Esophagus mucosa (tissue), 1 donor: ENCODE measurements at regions not wholly inside any gene's neighbourhood (a gene's known extent, or its start where the extent isn't known, plus 50 kb on each side); places are given as distances from the start of the nearest gene placed in this dataset.
A peak's percentile ranks its signal among the peaks of the same experiment; 100 is the strongest.

Source experiments
- ATAC-seq: fragments of 200-7000 bp; cut with Tn5 transposase; one replicate; pipeline ENCODE4 v1.9.1; 2020
- donor health status: DM: yes; HTN: yes; CAD: no.

DNA sequence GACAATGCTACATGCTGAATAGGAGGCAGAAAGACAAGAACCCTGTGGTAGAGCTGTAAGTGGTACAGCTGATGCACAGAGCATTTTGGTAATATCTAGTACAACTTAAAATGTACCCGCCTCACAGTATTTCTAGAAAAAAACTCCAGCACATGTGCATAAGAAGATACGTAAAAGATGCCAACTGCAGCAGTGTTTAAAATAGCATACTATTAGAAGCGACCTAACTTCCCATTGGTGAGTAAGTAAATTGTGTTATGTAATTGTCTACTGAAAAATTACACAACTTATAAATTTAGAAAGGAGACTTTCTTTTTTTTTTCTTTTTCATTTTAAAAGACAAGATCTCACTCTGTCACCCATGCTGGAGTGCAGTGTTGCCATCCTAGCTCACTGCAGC lies 114.3 kb upstream of the CAND1 start:
- no peak for ATAC-seq

DNA sequence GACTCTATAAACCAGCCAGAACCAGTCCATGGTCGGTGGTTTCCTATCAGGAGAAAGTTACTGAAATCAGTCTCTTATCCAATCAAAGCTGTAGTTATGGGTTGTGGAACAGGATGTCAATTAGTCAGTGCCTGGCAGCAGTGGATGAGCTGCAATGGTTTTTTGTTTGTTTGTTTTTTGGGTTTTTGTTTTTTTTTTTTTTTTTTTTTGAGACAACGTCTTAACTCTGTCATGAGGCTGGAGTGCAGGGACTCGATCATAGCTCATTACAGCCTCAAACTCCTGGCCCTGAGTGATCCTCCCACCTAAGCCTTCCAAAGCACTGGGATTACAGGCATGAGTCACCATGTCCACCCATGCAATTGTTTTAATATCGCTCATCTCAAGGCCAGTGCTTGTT lies 113.3 kb upstream of the CAND1 start:
- ATAC-seq: peak; percentile 87

DNA sequence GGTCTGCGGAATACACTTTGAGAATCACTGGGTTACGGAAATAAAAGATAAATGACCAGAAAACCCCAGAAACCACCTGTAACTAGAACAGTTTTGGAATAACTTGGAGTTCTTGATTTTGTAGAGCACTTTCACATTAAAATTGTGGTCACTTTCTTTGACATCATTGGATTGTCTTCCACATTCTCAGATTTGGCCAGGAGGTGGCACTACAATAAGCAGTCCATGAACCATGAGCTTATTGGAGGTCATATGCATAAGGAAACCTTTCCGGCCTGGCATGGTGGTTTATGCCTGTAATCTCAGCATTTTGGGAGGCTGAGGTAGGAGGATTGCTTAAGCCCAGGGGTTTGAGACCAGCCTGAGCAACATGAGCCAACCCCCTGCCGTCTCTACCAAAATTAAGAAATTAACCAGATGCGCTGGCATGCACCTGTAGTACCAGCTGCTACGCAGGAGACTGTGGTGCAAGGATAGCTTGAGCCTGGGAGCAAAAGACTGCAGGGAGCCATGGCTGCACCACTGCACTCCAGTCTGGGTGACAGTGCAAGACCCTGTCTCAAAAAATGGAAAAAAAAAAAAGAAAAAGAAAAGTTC lies 107.7 kb upstream of the CAND1 start:
- peak; percentile 47 for ATAC-seq

DNA sequence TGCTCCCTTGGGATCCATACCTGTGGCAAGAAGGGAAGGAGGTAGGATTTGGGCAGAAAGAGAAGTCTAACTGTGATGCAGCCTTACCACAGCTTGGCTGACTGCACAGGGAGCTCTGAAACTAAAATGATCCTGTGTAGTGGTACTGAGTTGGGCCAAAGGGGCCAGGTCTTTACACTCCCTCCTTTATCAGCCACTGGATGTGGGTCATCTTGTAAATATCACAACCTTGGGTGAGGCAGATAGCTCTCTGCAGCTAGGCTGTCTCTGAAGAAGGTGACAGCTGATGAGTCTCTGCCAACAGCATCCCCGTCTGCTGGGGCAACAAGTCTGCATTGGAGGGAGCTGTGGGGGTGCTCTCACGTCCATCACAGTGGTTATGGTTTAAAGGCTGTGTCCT lies 95.9 kb upstream of the CAND1 start:
- no peak for ATAC-seq

DNA sequence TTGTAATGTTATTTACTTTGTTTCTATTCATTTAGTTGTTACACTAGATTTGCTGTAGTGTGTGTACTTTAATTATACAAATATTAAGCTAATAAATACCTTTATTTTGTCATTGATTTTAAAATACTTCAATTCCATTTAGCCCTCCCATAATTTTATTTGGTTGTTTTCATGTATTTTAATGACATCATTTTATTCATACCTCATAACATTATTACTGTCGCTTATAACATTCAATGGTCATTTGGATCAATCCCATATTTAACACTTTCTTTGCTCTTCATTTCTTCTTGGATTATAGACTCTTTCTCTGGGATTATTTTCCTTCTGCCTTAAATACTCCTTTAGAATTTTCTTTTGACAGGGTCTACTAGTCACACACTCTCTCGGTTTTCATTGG lies 86.6 kb upstream of the CAND1 start:
- no peak for ATAC-seq

DNA sequence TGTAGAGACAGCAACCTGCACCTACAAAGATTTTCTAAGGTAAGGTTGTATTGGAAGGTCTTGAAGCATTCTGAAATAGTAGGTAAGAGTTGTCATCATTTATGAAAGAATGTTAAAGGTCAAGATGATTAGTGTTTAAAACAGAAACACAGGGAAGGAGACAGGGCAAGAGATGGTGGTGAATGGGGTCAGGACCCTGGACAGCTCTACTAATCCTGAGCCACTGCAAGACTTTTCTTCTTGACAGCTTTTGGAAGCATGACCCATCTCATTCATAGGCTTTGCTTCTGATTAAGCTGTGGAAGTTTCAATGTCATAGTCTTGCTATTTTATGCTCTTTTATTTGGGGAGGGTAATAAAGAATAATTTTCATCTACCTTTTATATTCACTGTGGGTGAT lies 75.5 kb upstream of the CAND1 start:
- no peak for ATAC-seq

DNA sequence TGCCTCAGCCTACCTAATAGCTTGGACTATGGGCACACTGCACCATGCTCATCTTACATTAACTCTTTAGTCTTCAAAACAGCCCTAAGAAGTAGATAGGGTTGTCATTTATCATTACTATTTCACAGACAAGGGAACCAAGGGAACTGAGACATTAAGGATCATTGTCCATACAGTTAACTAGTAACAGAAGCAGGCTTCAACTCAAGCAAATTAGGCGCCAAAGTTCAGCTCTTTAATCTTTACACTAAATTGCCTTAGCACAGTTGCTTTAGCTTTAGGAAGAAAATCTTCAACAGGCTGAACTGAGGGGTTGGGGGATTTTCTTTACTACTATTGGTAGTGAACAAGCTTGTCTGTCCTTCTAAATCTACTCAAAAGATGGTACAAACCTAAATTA lies 68.8 kb upstream of the CAND1 start:
- ATAC-seq: no peak

DNA sequence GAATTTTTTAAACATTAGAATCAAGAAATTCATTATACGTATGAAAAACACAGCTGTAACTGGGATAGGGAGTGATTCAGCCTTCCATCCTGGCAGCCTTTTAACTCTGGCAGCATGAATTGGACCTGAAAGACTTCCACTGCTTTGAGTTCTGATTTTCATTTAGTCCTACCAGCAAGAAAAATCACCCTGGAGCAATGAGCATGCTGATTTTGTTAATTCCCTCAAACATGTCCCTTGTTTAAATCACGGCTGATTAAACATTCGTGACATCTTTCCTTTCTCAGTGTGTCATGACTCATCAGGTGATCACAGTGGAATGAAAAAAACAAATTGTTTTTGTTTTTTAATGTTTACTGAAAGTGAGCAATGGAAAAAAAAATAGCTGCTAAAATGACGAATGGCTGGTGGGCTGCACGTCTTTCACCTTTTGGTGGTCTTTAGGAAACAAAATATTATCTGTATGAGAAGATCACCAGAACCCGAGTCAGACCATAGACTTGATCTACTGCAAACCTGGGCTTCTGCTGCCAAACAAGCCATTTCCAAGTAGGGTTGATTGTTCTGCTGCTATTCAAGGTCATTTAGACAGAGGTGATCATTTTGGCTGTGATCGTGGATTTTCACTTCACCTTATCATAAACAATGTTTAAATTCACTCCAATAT lies 67.0 kb upstream of the CAND1 start:
- ATAC-seq: no peak

DNA sequence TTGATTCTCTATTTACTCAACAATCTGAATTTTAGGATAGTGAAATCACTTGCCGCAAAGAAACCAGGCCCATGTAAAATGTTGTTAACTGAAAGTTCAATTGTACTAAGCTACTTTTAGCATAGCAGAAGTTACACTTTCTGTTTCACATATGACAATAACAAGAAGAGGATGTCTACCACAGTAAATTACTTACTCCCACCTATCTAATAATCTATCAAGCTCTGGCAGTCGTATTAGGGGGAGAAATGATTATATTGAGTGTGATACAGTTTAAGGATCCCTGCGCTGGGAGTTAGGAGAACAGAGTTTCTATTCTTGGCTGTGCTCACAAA lies 66.5 kb upstream of the CAND1 start:
- ATAC-seq: no peak

DNA sequence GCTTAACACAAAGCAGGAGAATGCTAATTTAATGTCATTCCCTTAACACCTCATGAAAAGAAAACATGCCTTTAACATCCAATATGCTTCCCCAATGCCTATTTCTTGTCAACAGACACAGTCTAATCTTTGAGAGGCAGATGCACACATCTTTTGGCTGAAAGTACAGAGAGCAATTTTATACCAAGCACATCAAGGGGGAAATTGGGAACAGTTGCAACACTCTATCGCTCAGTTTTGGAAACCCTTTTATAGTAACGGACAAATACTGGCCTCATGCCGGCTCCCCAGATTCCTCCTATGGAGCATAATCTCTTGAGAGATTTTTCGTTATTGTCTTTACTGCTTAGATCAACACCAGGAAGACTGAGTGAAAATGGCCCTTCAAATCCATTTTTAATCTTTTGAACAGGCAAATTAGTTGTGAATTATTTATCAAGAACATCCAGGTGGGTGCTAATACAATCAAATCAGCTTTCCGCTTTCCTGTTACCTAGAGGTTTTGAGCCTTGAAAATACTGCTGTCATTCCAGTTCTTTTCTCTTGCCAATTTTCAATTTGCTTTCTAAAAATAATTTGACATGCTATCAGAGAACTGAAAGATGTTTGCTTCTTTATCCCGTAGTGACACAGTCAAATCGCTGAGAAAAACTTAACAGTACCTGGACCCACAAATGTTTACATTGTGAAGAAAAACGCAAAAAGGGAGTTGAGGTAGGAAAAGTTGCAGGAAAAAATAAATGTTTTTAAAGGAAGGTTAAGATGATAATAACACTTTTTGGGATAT lies 60.7 kb upstream of the CAND1 start:
- no peak for ATAC-seq

DNA sequence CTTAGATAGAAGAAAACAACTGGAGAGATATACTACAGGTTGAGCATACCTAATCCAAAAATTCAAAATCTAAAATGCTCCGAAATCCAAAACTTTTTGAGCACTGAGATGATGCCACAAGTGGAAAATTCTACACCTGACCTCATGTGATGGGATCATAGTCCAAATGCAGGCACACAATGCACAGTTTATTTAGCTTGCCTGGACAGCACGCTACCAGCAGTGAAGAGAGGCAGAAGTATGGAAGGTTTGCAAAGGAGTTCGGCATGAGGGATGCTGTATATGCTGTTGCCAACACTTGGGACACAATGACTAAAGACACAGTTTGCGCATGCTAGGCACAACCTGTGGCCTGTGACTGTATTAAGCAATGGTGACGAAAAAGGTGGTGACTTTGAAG lies 58.1 kb upstream of the CAND1 start:
- ATAC-seq: no peak

DNA sequence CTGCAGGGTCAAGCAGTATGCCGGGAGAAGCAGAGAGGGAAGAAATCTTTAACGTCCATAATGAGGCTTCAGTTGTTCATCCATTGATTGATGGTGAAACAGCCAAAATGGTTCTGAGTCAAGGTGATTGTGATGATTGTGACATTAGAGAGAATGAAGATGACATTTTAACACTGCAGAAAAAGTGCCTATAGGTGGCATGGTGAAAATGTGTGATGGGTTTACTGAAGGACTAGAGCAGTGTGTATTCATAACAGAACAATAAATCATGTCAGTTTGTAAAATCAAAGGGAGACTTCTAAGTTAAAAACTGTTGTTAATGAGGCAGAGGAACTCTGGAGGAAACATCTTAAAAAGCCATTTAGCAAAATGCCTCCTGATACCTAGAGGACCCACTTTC lies 57.7 kb upstream of the CAND1 start:
- no peak for ATAC-seq

DNA sequence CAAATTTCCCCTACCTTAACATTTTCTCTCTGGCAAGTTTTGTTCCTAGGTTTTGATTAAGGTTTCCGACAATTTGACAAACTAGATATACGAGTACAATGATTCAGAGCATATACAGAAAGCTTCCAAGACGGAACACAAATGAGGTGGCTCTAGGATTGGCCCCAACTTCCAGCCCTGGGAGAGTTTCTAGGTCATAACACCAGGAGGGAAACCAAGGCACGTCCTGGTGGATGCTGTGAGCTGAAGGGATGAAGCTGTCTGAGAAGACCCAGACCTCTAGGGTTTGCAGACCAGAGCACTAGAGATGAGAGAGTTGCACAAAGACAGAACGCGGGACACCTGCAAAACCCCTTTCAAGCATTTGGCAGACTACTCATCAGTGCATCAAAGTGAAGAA lies 51.5 kb upstream of the CAND1 start:
- ATAC-seq: no peak
